IPS-NIHi7 (cell line): ENCODE measurements at regions not wholly inside any gene's neighbourhood (a gene's known extent, or its start where the extent isn't known, plus 50 kb on each side); places are given as distances from the start of the nearest gene placed in this dataset.
"Not testable (repeated sequence)": the region's sequence is repeated elsewhere in the genome, so short reads cannot be mapped to it uniquely, and the experiment has no call there.

ENCODE experiments used
- DNase-seq: peaks from one replicate; pipeline ENCODE4 v3.0.0; 2012; ENCODE audit warnings: mixed read lengths; ENCODE audit errors: extremely low spot score

DNA sequence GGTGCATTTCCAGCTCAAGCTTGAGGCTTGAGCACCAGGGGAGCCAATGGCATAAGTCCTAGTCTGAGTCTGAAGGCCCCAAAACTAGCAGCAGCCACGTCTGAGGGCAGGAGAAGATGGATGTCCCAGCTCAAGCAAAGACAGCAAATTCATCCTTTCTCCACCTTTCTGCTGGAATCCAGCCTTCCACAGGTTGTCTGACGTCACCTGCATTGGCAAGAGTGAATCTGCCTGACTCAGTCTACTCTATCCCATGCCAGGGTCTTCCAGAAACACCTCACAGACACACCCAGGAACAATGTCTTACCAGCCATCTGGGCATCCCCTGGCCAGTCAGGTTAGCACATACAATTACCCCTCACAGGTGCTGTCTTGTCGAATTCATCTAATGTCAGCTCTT is 76.2 kb upstream of the SOX11 start:
- DNase-seq = no peak

DNA sequence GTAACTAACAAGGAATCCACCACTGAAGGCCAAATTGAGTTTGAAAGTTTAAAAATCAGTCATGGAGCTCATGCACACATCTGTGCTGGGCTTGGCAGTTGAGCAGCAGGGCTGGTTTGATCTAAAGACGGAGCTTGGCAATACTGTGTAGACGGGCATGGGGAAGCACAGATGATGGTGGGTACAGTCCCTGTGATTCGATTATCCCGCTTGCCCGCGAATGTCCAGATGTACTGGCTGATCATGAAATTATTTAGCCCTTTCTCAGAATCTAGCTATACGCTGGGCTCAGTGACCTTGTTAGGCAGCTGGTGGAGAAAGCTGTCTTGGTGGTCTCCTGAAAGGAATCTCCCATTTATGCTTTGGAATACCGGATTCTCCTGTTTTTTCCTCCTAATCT is 74.8 kb upstream of the SOX11 start:
- DNase-seq = no peak

GRCh38 chr2:5617796-5618195 is 74.4 kb upstream of the SOX11 start:
- no peak for DNase-seq

DNA sequence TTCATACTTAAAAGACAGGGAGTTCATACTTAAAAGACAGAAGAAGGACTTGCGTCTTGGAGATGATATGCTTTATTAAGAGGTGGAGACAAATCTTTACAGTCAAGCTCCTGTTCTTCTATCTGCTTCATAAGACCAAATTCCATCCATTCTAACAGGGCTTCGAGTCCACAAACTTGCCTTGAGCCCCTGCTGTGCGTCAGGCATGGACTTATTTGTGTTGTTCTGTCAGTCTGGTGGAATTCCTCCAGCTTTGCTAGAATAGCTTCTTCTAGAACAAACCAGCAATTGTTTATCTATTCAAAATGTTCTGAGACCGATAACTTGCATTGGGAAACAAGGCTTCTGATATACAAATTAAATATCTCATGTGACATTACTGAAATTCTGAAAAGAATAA is 73.9 kb upstream of the SOX11 start:
- no peak for DNase-seq

- DNase-seq = not testable (repeated sequence)
Observed at GRCh38 chr2:5625556-5626065, 66.6 kb upstream of the SOX11 start.

DNA sequence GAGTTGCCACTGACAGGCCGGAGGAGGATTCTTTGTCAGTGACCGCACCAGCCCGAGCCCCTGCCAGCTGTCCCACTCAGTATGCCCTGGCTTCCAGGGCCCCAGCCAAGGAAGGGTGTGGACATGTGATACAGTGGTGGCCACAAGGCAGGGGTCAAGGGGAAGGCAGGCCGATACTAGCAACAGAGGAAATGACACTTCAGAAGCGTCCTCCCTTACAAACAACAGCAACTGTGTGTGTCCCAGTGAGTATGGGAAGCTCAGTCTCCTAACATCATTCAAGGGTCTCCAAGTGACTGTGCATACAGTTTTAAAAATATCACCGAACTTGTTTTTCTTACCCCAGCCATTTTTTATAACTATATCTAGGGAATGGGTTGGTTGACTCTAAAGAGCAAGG is 63.7 kb upstream of the SOX11 start:
- DNase-seq = not testable (repeated sequence)

- DNase-seq = not testable (repeated sequence)
Observed at GRCh38 chr2:5629510-5629909, 62.7 kb upstream of the SOX11 start.

DNA sequence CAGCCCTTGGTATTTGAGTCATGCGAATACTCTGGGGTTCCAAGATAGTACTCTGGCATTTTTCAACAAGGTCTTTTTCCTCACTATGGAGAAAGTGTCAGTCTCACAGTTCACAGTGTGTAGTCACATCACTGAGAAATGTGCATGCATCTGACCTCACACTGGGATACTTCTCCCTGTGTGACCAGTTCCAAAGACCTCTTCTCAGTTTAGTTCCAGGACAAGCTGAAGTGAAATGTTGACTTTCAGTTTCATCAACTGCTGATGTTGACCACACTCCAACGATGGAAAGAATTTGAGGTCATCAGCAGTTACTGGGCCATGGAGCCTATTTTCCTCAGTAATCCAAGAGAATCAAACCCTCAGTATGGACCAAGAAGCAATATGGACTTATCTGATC is 55.1 kb upstream of the SOX11 start:
- DNase-seq = not testable (repeated sequence)
